NT2/D1 (cell line): ENCODE measurements at regions not wholly inside any gene's neighbourhood (a gene's known extent, or its start where the extent isn't known, plus 50 kb on each side); places are given as distances from the start of the nearest gene placed in this dataset.
"Not testable (repeated sequence)": the region's sequence is repeated elsewhere in the genome, so short reads cannot be mapped to it uniquely, and the experiment has no call there.

ENCODE experiments used
- DNase-seq: peaks from one replicate; pipeline ENCODE4 v3.0.0-alpha.2; 2011; ENCODE audit warnings: low read depth, low spot score
- H3K27me3 ChIP-seq: 2 replicates; pipeline ENCODE4 v1.6.0; 2011; ENCODE audit warnings: mild to moderate bottlenecking; ENCODE audit not compliant: insufficient read length, insufficient read depth
- H3K36me3 ChIP-seq: 2 replicates; pipeline ENCODE4 v1.6.1; 2011; ENCODE audit warnings: mild to moderate bottlenecking, low read length, mixed read lengths; ENCODE audit not compliant: insufficient read depth, insufficient read length
- H3K4me1 ChIP-seq: 2 replicates; pipeline ENCODE4 v1.5.1; 2011; ENCODE audit not compliant: insufficient read depth, insufficient read length
- H3K4me3 ChIP-seq: 2 replicates; pipeline ENCODE4 v1.5.1; 2011; ENCODE audit warnings: low read depth; ENCODE audit not compliant: insufficient read length
- H3K9ac ChIP-seq: 2 replicates; pipeline ENCODE4 v1.6.0; 2011; ENCODE audit warnings: low read depth; ENCODE audit not compliant: insufficient read length
- H3K9me3 ChIP-seq: 2 replicates; pipeline ENCODE4 v1.5.1; 2011; ENCODE audit warnings: mild to moderate bottlenecking, low read length; ENCODE audit not compliant: insufficient read depth
- SUZ12 ChIP-seq: IDR thresholded peaks from 2 replicates; pipeline ENCODE4 v1.6.1; 2011; ENCODE audit not compliant: insufficient read length, insufficient read depth; ENCODE audit errors: extremely low read depth
- YY1 ChIP-seq: IDR thresholded peaks from 2 replicates; pipeline ENCODE4 v1.6.1; 2011; ENCODE audit not compliant: insufficient read length, insufficient read depth
- ZNF274 ChIP-seq: IDR thresholded peaks from 2 replicates; pipeline ENCODE4 v1.6.1; 2011; ENCODE audit warnings: mild to moderate bottlenecking, low read depth, low read length

GRCh38 chr2:77578354-77578753 is 56.2 kb upstream of the LRRTM4 start:
- DNase-seq: no peak
- H3K4me3 ChIP-seq: no peak overlapping the region
- TF ChIP-seq YY1 (no peak), ZNF274 (no peak), SUZ12 (no peak)
- no peak overlapping the region for H3K9ac ChIP-seq
- H3K4me1 ChIP-seq: no peaks in the 10 kb centered on the region
- no peaks in the 10 kb centered on the region for H3K27me3 ChIP-seq
- H3K36me3 ChIP-seq: no peaks in the 10 kb centered on the region
- no peaks in the 10 kb centered on the region for H3K9me3 ChIP-seq

- H3K4me1 ChIP-seq: no peaks in the 10 kb centered on the region
- H3K9me3 ChIP-seq: no peaks in the 10 kb centered on the region
- H3K36me3 ChIP-seq: no peaks in the 10 kb centered on the region
- H3K9ac ChIP-seq: no peak overlapping the region
- H3K27me3 ChIP-seq: no peaks in the 10 kb centered on the region
- no peak overlapping the region for H3K4me3 ChIP-seq
- no peak for TF ChIP-seq YY1
- TF ChIP-seq ZNF274: no peak
- TF ChIP-seq SUZ12: no peak
- DNase-seq: no peak
Observed at GRCh38 chr2:77579076-77579769, 57.0 kb upstream of the LRRTM4 start.

GRCh38 chr2:77588438-77588837 is 66.3 kb upstream of the LRRTM4 start:
- no peak for DNase-seq
- Histone ChIP-seq H3K9ac (no peak overlapping the region), H3K27me3 (no peaks in the 10 kb centered on the region), H3K36me3 (no peaks in the 10 kb centered on the region), H3K9me3 (peaks cover 7% of the 10 kb centered on the region; the same call in 1 of the 2 replicates), H3K4me1 (no peaks in the 10 kb centered on the region), H3K4me3 (no peak overlapping the region)
- TF ChIP-seq YY1 (no peak), ZNF274 (no peak), SUZ12 (no peak)

GRCh38 chr2:77590298-77590917 is 68.2 kb upstream of the LRRTM4 start:
- peaks cover 7% of the 10 kb centered on the region; the same call in 1 of the 2 replicates for H3K9me3 ChIP-seq
- no peaks in the 10 kb centered on the region for H3K4me1 ChIP-seq
- H3K4me3 ChIP-seq: no peak overlapping the region
- H3K36me3 ChIP-seq: no peaks in the 10 kb centered on the region
- no peak overlapping the region for H3K9ac ChIP-seq
- DNase-seq: no peak
- no peak for TF ChIP-seq YY1
- no peak for TF ChIP-seq ZNF274
- no peak for TF ChIP-seq SUZ12
- H3K27me3 ChIP-seq: no peaks in the 10 kb centered on the region

- not testable (repeated sequence) for H3K9ac ChIP-seq
Observed at GRCh38 chr2:77592955-77593354, 70.8 kb upstream of the LRRTM4 start.

GRCh38 chr2:77602771-77603170 is 80.6 kb upstream of the LRRTM4 start:
- Histone ChIP-seq H3K4me3 (no peak overlapping the region), H3K27me3 (no peaks in the 10 kb centered on the region), H3K4me1 (no peaks in the 10 kb centered on the region), H3K9ac (no peak overlapping the region), H3K36me3 (no peaks in the 10 kb centered on the region), H3K9me3 (no peaks in the 10 kb centered on the region)
- TF ChIP-seq SUZ12 (no peak), YY1 (no peak), ZNF274 (no peak)
- no peak for DNase-seq

More at GRCh38 chr2:77592955-77593354, 70.8 kb upstream of the LRRTM4 start:
- not testable (repeated sequence) for H3K9me3 ChIP-seq, H3K27me3 ChIP-seq, H3K4me1 ChIP-seq, H3K36me3 ChIP-seq
- H3K4me3 ChIP-seq: peak overlapping the region; percentile 24
- DNase-seq: peak; percentile 11

- DNase-seq: no peak
Observed at GRCh38 chr2:77604953-77605929, 83.1 kb upstream of the LRRTM4 start.

More at GRCh38 chr2:77604953-77605929, 83.1 kb upstream of the LRRTM4 start:
- Histone ChIP-seq H3K4me3 (no peak overlapping the region), H3K9ac (no peak overlapping the region), H3K36me3 (no peaks in the 10 kb centered on the region), H3K9me3 (no peaks in the 10 kb centered on the region), H3K4me1 (no peaks in the 10 kb centered on the region), H3K27me3 (no peaks in the 10 kb centered on the region)
- TF ChIP-seq SUZ12: no peak
- TF ChIP-seq YY1: no peak
- no peak for TF ChIP-seq ZNF274
